GM18517 (cell line): ENCODE measurements at regions not wholly inside any gene's neighbourhood (a gene's known extent, or its start where the extent isn't known, plus 50 kb on each side); places are given as distances from the start of the nearest gene placed in this dataset.

Source experiments
- ATAC-seq: cut with Tn5 transposase; IDR thresholded peaks from one replicate; pipeline ENCODE4 v1.9.1; 2021; ENCODE audit warnings: mild to moderate bottlenecking, moderate library complexity; ENCODE audit not compliant: unreplicated experiment

- ATAC-seq, result no peak
Measured at GRCh38 chr6:103255132-103255531, 1604.6 kb downstream of the HACE1 start.

DNA sequence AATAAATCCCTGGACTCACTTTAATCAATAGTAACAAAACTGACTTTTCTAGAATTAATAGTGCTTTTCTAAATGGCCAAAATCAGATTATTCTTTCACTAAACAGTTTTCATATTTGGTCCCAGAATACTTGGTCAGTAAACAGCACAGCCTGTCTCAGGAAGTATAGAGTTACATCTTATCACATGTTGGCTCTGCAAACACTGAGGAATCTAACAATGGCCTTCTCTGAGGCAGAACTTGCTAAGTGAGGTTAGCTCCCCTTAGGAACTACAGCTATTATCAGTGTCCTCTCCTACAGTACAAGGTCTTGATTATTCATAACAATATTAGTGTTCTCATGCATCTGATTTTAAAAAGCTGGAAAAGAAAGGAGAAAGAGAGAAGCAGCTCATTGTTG lies 1622.8 kb downstream of the HACE1 start:
- no peak for ATAC-seq

- ATAC-seq, result no peak
Measured at GRCh38 chr6:103231181-103231580, 1628.5 kb downstream of the HACE1 start.

- no peak for ATAC-seq
Measured at GRCh38 chr6:103215847-103216246, 1643.9 kb downstream of the HACE1 start.

- no peak for ATAC-seq
Measured at GRCh38 chr6:103210686-103211085, 1649.0 kb downstream of the HACE1 start.

DNA sequence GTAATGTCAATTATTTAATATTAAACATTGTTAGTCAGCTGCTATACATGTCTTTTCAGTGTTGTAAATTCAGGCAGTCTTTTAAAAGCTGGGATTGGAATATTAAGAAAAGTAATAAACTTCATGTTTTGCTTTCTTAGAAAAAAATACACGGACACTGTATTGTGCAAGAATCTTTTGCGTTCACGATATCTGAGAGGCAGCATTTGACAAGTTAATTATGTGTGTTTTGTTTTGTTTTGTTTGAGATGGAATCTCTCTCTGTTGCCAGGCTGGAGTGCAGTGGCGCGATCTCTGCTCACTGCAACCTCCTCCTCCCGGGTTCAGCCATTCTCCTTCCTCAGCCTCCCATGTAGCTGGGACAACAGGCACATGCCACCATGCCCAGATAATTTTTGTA lies 1661.3 kb downstream of the HACE1 start:
- ATAC-seq, result no peak

- no peak for ATAC-seq
Measured at GRCh38 chr6:103193413-103193812, 1666.3 kb downstream of the HACE1 start.

DNA sequence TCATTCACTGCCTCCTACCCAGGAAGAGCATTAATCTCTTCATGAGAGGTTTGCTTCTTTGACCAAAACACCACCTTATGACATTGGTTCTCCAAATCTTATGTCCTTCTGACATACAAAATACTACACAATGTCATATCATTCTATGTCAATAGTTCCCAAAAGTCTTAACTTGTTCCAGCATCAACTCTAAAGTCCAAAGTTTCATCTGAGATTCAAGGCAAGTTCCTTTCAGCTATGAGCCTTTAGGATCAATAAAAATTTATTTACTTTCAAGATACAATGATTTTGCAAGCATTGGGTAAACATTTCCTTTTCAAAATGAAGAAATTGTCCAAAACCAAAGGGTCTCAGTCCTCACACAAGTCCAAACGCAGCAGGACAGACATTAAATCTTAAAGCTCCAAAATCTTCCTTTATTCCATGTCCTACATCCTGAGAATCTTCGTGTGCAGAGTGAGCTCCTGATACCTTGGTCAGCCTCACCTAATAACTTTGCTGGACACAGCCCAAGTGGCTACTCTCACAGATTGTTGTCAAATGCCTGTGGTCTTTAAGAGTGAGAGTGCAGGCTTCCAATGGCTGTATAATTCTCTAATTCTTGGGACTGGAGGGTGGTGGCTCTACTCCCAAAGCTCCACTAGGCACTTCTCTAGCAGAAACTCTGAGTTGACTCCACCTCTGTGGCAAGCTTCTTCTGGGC lies 1668.2 kb downstream of the HACE1 start:
- ATAC-seq, result no peak

DNA sequence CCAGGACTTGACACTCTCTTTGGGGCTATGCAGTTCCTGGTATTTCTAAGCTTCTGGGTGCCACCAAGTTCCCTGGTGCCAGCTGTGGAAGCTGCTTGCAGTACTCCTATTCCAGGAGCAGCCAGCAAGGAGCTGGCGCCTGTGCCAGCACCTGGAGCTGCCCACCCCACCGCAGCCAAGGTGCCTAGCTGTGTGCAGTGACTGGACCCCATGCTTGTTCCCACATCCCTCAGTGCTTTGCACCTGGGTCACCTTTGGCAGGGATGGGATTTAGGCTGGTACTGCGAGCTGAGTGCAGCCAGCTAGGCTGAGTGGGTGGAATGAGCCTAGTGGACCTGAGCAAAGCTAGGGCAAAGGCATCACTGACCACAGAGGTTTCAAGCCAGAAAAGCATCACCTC lies 1674.9 kb downstream of the HACE1 start:
- no peak for ATAC-seq

DNA sequence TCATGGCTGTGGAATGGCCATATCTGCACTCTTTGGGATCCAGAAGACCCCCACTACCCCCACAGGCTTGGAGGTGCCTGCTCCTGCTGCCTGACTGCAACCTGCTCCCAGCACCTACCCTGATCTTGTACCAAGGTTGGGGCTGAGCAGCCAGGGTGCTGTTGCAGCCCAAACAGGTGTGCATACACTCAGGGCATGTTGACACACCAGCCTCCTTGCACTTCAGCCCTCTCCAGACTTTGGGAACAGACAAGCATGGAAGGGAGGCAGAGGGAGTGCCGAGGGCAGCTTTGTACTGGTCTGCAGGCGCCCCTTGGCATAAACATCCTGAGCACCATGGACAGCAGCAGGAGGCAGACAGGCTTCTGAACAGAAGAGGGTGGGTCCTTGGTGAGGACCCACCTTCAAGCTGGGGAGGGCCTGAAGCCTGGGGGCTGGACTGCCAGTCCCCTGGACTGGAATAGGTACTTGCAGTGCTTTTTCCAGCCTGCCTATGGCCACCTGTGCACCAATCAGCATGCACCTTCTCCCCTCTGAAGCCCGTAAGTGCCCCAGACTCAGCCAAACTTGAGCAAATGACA lies 1675.8 kb downstream of the HACE1 start:
- no peak for ATAC-seq

GRCh38 chr6:103178193-103178592 lies 1681.5 kb downstream of the HACE1 start:
- ATAC-seq, result no peak

- no peak for ATAC-seq
Measured at GRCh38 chr6:103177791-103178190, 1681.9 kb downstream of the HACE1 start.

DNA sequence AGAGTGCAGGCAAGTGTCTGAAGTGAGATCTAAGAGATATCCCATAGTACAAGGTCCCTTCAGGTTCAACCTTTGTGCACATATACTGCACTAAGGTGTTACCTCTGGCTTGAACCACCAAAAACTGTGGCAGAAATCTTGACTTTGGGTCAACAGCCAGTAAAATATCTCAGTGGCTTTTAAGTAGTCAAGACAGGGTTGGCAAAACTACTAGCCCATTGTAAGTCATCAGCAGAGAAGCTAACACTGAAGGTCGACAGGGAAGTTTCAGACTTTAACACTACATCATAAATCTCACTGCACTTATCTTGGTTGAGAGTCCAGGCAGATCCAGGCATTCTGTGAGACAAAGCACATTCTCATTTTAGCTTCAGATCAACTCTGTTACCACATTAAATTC lies 1684.7 kb downstream of the HACE1 start:
- no peak for ATAC-seq

DNA sequence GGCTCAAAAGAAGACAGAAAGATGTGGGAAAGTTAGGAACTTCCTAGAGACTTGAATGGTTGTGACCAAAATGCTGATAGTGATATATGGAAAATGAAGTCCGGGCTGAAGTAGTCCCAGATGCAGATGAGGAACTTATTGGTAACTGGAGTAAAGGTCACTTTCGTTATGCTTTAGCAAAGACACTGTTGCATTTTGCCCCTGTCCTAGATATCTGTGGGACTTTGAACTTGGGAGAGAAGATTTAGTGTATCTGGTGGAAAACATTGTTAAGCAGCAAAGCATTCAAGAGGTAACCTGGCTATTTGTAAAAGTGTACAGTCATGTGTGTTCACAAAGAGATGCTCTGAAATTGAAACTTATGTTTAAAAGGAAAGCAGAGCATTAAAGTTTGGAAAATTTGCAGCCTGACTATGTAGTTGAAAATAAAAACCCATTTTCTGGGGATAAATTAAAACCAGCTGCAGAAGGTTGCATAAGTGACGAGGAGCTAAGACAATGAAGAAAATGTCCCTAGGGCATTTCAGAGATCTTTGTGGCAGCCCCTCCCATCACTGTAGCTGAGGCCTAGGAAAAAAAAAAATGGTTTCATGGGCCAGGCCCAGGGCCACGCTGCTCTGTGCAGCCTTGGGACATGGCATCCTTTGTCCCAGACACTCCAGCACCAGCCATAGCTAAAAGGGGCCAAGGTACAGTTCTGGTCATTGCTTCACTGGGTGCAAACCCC lies 1692.2 kb downstream of the HACE1 start:
- ATAC-seq, result no peak

DNA sequence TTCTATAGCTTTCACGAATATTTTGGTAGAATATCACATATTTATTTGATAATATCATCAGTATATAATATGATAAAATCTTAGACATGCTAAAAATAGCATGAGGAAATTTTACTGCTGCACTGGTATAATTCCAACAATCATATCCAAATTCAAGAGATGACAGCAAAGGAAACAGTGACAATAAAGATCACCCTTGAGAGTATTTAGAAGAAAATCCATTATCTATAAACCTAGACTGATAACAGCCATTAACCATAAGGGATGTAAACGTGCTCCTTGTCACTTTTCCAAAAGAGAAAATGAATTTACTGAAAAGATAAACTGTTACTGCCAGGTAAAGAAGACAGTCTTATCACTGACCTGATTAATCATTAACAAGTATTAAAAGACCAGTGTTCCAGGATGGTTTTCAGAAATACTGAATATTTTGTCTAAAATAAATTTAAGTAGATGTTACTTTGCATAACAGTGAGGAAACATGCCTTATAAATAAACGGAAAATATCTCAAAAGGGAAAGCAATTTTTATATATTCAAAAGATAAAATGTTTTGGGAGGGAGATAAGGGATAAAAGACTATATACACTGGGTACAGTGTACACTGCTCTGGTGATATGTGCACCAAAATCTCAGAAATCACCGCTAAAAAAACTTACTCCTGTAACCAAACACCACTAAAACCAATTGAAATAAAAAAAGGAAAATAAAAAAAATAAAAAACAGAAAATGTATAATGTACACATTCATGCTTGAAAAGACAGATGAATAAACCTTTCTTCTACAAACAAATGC lies 1704.7 kb downstream of the HACE1 start:
- no peak for ATAC-seq

DNA sequence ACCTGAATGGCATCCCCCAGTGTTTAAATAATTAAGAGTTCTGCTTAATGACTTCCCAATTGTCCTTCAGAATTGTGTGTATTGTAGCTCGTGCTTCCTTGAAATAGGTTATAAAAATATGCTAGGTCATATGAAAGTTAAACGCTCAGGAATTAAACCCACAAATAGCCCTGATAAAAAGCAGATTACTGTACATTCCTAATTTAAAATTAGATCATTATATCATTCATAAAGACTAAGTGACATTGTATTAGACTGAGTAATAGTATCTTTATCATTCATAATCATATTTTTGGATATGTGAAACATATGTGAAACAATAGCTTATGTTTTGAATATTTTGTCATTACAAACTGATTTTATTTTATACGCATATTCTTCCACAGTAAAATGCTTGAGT lies 1706.7 kb downstream of the HACE1 start:
- ATAC-seq, result no peak

GRCh38 chr6:103142902-103143301 lies 1716.8 kb downstream of the HACE1 start:
- no peak for ATAC-seq

DNA sequence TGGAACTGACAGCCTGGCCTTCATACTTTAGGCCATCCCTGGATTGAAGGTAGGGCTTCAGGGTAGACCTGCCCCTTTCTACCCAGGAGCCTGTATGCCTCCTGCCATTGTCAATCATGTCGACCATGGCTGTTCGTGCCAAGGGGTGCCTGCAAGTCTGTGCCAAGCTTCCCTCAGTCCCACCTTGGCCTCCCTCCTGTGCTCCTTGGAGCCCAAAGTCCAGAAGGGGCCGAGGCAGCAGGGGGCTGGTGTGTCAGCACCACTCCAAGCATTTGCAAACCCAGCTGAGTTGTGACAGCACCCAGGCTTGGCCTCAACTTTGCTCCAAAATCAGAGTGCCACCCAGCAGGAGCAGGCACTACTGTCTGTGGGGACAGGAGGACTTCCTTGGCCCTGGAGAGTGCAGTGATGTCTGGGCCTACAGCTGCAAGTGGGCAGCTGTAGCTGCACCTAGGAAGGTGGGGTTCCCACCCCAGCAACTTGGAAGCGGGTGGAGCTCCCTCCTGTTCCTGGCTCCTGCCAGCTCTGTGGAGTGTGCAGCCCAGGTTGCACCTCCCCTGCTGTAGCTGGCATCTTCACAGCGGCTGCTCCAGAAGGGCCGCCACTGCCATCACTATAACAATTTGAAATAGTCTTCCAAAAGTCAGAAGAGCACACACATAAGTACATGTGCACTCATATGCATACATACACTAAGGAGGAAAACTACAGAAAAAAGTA lies 1719.3 kb downstream of the HACE1 start:
- ATAC-seq, result no peak

GRCh38 chr6:103139377-103139776 lies 1720.3 kb downstream of the HACE1 start:
- no peak for ATAC-seq

- no peak for ATAC-seq
Measured at GRCh38 chr6:103124471-103124870, 1731.0 kb downstream of the GRIK2 start.
